ENCODE measurements at regions not wholly inside any gene's neighbourhood (a gene's known extent, or its start where the extent isn't known, plus 50 kb on each side); places are given as distances from the start of the nearest gene placed in this dataset.

- H3F3A ChIP-seq (ENCODE audit: insufficient read depth, low read length): no peaks in the 10 kb centered on the region
- no peaks in the 10 kb centered on the region for H3K4me1 ChIP-seq (ENCODE audit: insufficient read depth, low read length, severe bottlenecking)
- no peak overlapping the region for H2AFZ ChIP-seq (ENCODE audit: low read length)
- no peak overlapping the region for H3K27ac ChIP-seq (ENCODE audit: low read depth, low read length, poor library complexity, severe bottlenecking)
- no peaks in the 10 kb centered on the region for H3K9me3 ChIP-seq (ENCODE audit: low read length)
- H3K9me2 ChIP-seq (ENCODE audit: low read depth, low read length): no peaks in the 10 kb centered on the region
- H3K9ac ChIP-seq (ENCODE audit: low read length): no peak overlapping the region
- no peak overlapping the region for H3K4me2 ChIP-seq (ENCODE audit: low read length)
- H3K36me3 ChIP-seq (ENCODE audit: insufficient read depth, low read length): no peaks in the 10 kb centered on the region
- H3K27me3 ChIP-seq (ENCODE audit: insufficient read depth, low read length): no peaks in the 10 kb centered on the region
- H4K20me1 ChIP-seq (ENCODE audit: insufficient read depth, low read length): no peaks in the 10 kb centered on the region
- H3K79me2 ChIP-seq (ENCODE audit: insufficient read depth, low read length): no peaks in the 10 kb centered on the region
- TF ChIP-seq, protein P1, sequence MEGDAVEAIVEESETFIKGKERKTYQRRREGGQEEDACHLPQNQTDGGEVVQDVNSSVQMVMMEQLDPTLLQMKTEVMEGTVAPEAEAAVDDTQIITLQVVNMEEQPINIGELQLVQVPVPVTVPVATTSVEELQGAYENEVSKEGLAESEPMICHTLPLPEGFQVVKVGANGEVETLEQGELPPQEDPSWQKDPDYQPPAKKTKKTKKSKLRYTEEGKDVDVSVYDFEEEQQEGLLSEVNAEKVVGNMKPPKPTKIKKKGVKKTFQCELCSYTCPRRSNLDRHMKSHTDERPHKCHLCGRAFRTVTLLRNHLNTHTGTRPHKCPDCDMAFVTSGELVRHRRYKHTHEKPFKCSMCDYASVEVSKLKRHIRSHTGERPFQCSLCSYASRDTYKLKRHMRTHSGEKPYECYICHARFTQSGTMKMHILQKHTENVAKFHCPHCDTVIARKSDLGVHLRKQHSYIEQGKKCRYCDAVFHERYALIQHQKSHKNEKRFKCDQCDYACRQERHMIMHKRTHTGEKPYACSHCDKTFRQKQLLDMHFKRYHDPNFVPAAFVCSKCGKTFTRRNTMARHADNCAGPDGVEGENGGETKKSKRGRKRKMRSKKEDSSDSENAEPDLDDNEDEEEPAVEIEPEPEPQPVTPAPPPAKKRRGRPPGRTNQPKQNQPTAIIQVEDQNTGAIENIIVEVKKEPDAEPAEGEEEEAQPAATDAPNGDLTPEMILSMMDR (IDR thresholded peaks at IDR 0.05; ENCODE audit: low read length): no peak
- no peak for TF ChIP-seq EZH2 (IDR thresholded peaks at IDR 0.05; ENCODE audit: borderline replicate concordance, low read length)
- H3K4me3 ChIP-seq (ENCODE audit: low read depth, low read length, poor library complexity, severe bottlenecking): no peak overlapping the region
Measured at GRCh38 chr13:106212386-106213010, 323.0 kb downstream of the EFNB2 start.

DNA sequence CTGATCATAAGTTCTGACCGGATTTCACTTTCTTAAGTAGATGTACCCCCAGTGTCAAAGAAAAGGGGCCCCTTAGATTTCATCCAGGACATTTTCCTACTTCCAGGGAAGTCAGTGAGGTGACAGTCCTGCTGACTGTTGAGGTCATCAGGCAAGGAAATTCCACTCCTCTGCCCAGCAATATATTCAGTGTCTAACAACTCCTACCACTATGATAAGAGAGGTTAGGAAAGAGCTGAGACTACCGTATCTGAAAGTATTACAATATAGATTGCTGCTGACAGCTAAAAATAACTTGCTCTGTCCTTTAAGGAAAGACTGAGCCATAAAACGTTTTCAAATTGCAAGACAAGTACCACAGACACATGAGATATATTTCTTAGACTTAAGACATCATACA lies 325.1 kb downstream of the EFNB2 start:
- H3K4me2 ChIP-seq (ENCODE audit: low read length): no peak overlapping the region
- no peaks in the 10 kb centered on the region for H3K4me1 ChIP-seq (ENCODE audit: insufficient read depth, low read length, severe bottlenecking)
- H2AFZ ChIP-seq (ENCODE audit: low read length): no peak overlapping the region
- no peaks in the 10 kb centered on the region for H3F3A ChIP-seq (ENCODE audit: insufficient read depth, low read length)
- H3K9me2 ChIP-seq (ENCODE audit: low read depth, low read length): no peaks in the 10 kb centered on the region
- TF ChIP-seq, protein P1 (IDR thresholded peaks at IDR 0.05; ENCODE audit: low read length): no peak
- no peak for TF ChIP-seq EZH2 (IDR thresholded peaks at IDR 0.05; ENCODE audit: borderline replicate concordance, low read length)
- H4K20me1 ChIP-seq (ENCODE audit: insufficient read depth, low read length): no peaks in the 10 kb centered on the region
- H3K27ac ChIP-seq (ENCODE audit: low read depth, low read length, poor library complexity, severe bottlenecking): no peak overlapping the region
- no peaks in the 10 kb centered on the region for H3K9me3 ChIP-seq (ENCODE audit: low read length)
- H3K4me3 ChIP-seq (ENCODE audit: low read depth, low read length, poor library complexity, severe bottlenecking): no peak overlapping the region
- H3K9ac ChIP-seq (ENCODE audit: low read length): no peak overlapping the region
- H3K36me3 ChIP-seq (ENCODE audit: insufficient read depth, low read length): no peaks in the 10 kb centered on the region
- H3K27me3 ChIP-seq (ENCODE audit: insufficient read depth, low read length): no peaks in the 10 kb centered on the region
- H3K79me2 ChIP-seq (ENCODE audit: insufficient read depth, low read length): no peaks in the 10 kb centered on the region

DNA sequence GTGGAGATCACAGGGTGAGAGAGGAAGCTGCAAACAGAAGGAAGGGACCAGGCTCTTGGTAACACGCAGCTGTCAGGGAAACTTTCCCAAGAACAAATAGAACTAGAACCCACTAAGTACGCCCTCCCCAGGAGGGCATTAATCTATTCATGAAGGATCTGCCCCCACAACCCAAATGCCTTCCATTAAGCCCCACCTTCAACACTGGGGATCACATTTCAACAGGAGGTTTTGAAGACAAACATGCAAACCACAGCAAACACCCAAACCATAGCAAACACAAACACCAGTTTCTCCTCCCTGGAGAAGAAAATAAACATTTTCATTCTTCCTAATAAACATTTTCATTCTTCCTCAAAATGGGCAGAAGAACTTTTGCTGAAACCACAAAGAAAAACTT lies 329.6 kb downstream of the EFNB2 start:
- Histone ChIP-seq H3F3A (ENCODE audit: insufficient read depth, low read length) (no peaks in the 10 kb centered on the region), H3K9ac (ENCODE audit: low read length) (no peak overlapping the region), H3K9me3 (ENCODE audit: low read length) (no peaks in the 10 kb centered on the region), H4K20me1 (ENCODE audit: insufficient read depth, low read length) (peaks cover 3% of the 10 kb centered on the region; the same call in 1 of the 2 replicates), H3K27me3 (ENCODE audit: insufficient read depth, low read length) (no peaks in the 10 kb centered on the region), H3K4me1 (ENCODE audit: insufficient read depth, low read length, severe bottlenecking) (no peaks in the 10 kb centered on the region), H3K4me3 (ENCODE audit: low read depth, low read length, poor library complexity, severe bottlenecking) (no peak overlapping the region), H3K79me2 (ENCODE audit: insufficient read depth, low read length) (no peaks in the 10 kb centered on the region), H2AFZ (ENCODE audit: low read length) (no peak overlapping the region), H3K36me3 (ENCODE audit: insufficient read depth, low read length) (no peaks in the 10 kb centered on the region), H3K4me2 (ENCODE audit: low read length) (no peak overlapping the region), H3K27ac (ENCODE audit: low read depth, low read length, poor library complexity, severe bottlenecking) (no peak overlapping the region), H3K9me2 (ENCODE audit: low read depth, low read length) (no peaks in the 10 kb centered on the region)
- TF ChIP-seq, protein P1 (IDR thresholded peaks at IDR 0.05; ENCODE audit: low read length): no peak
- TF ChIP-seq EZH2 (IDR thresholded peaks at IDR 0.05; ENCODE audit: borderline replicate concordance, low read length): no peak
